ENCODE measurements at regions not wholly inside any gene's neighbourhood (a gene's known extent, or its start where the extent isn't known, plus 50 kb on each side); places are given as distances from the start of the nearest gene placed in this dataset.

- Mint-ChIP-seq H3K9me3 (ENCODE audit: insufficient read depth) (no peaks in the 10 kb centered on the region), H3K4me3 (no peak overlapping the region), H3K27ac (no peak overlapping the region), H3K27me3 (peaks cover 4% of the 10 kb centered on the region), H3K4me1 (peaks cover 4% of the 10 kb centered on the region)
- WGBS (ENCODE audit: insufficient coverage), result no CpG with 5 or more reads among the region's 4 CpGs
- Histone ChIP-seq H3K4me2 (replicated peaks; ENCODE audit: low read depth, low read length, poor library complexity, severe bottlenecking) (no peak overlapping the region), H3K27ac (ENCODE audit: low read length in 2 of 2) (no peak overlapping the region), H2AFZ (ENCODE audit: insufficient read depth, low read depth, low read length, poor library complexity, severe bottlenecking) (no peak overlapping the region), H3K9ac (ENCODE audit: low read length) (no peak overlapping the region), H4K20me1 (ENCODE audit: control insufficient read depth, insufficient read depth, low read length, poor library complexity, severe bottlenecking) (no peaks in the 10 kb centered on the region), H3K27me3 (replicated peaks in 1 of 4; ENCODE audit: control extremely low read depth in 1 of 4, control insufficient read depth in 3 of 4, insufficient read depth in 4 of 4, low read length in 3 of 4) (no peaks in the 10 kb centered on the region), H3K4me1 (ENCODE audit: control insufficient read depth in 2 of 2, insufficient read depth in 2 of 2, low read length in 2 of 2) (peaks cover 3% of the 10 kb centered on the region in 2 donors), H3K36me3 (replicated peaks in 1 of 2; ENCODE audit: control extremely low read depth in 1 of 2, control insufficient read depth in 1 of 2, extremely low read depth in 1 of 2, insufficient read depth in 2 of 2, low read length in 1 of 2) (no peaks in the 10 kb centered on the region), H3K9me3 (ENCODE audit: control extremely low read depth in 1 of 3, control insufficient read depth in 2 of 3, insufficient read depth in 1 of 3, low read length in 2 of 3) (no peaks in the 10 kb centered on the region), H3K4me3 (ENCODE audit: control extremely low read depth in 1 of 5, extremely low read depth in 1 of 5, insufficient read depth in 1 of 5, low read depth in 2 of 5, low read length in 4 of 5) (no peak overlapping the region), H3K79me2 (ENCODE audit: control insufficient read depth, insufficient read depth, low read length) (no peaks in the 10 kb centered on the region)
- TF ChIP-seq CTCF (IDR thresholded peaks at IDR 0.05) (no peak), EZH2 (IDR thresholded peaks at IDR 0.05; ENCODE audit: borderline replicate concordance, insufficient read depth, low read depth, low read length, poor library complexity, severe bottlenecking) (no peak)
- DNase-seq (no peak), ATAC-seq (ENCODE audit: low read depth) (no peak)
- CTCF ChIA-PET, result interaction anchor here (0.8 kb wide), 1 partner anchor 14 kb away, joined by 3 read pairs; no protein-coding TSS in a partner anchor
- intact Hi-C loops (cut with micrococcal nuclease), result no loop called here
- POLR2A ChIA-PET, result no interaction called here
Observed at GRCh38 chr7:106806556-106806955, 58.5 kb upstream of the PIK3CG start.

GRCh38 chr7:106807474-106807873 lies 57.6 kb upstream of the PIK3CG start:
- no peak overlapping the region for H3K4me3 Mint-ChIP-seq
- H3K4me1 Mint-ChIP-seq, result peaks cover 12% of the 10 kb centered on the region
- Histone ChIP-seq H3K4me2 (replicated peaks; ENCODE audit: low read depth, low read length, poor library complexity, severe bottlenecking) (no peak overlapping the region), H3K4me1 (ENCODE audit: control insufficient read depth in 2 of 2, insufficient read depth in 2 of 2, low read length in 2 of 2) (peaks cover 12% of the 10 kb centered on the region in 2 donors), H3K9me3 (ENCODE audit: control extremely low read depth in 1 of 3, control insufficient read depth in 2 of 3, insufficient read depth in 1 of 3, low read length in 2 of 3) (no peaks in the 10 kb centered on the region), H3K27ac (ENCODE audit: low read length in 2 of 2) (no peak overlapping the region), H3K27me3 (replicated peaks in 1 of 4; ENCODE audit: control extremely low read depth in 1 of 4, control insufficient read depth in 3 of 4, insufficient read depth in 4 of 4, low read length in 3 of 4) (no peaks in the 10 kb centered on the region), H3K9ac (ENCODE audit: low read length) (no peak overlapping the region), H3K36me3 (replicated peaks in 1 of 2; ENCODE audit: control extremely low read depth in 1 of 2, control insufficient read depth in 1 of 2, extremely low read depth in 1 of 2, insufficient read depth in 2 of 2, low read length in 1 of 2) (no peaks in the 10 kb centered on the region), H2AFZ (ENCODE audit: insufficient read depth, low read depth, low read length, poor library complexity, severe bottlenecking) (no peak overlapping the region), H4K20me1 (ENCODE audit: control insufficient read depth, insufficient read depth, low read length, poor library complexity, severe bottlenecking) (no peaks in the 10 kb centered on the region), H3K4me3 (ENCODE audit: control extremely low read depth in 1 of 5, extremely low read depth in 1 of 5, insufficient read depth in 1 of 5, low read depth in 2 of 5, low read length in 4 of 5) (no peak overlapping the region), H3K79me2 (ENCODE audit: control insufficient read depth, insufficient read depth, low read length) (no peaks in the 10 kb centered on the region)
- ATAC-seq (ENCODE audit: low read depth), result no peak
- CTCF ChIA-PET, result no interaction called here
- intact Hi-C loops (cut with micrococcal nuclease), result no loop called here
- no peak for TF ChIP-seq EZH2 (IDR thresholded peaks at IDR 0.05; ENCODE audit: borderline replicate concordance, insufficient read depth, low read depth, low read length, poor library complexity, severe bottlenecking)
- no peak for TF ChIP-seq CTCF (IDR thresholded peaks at IDR 0.05)
- no peaks in the 10 kb centered on the region for H3K9me3 Mint-ChIP-seq (ENCODE audit: insufficient read depth)
- H3K27ac Mint-ChIP-seq, result no peak overlapping the region
- peaks cover 4% of the 10 kb centered on the region for H3K27me3 Mint-ChIP-seq
- POLR2A ChIA-PET, result no interaction called here
- WGBS (ENCODE audit: insufficient coverage), result 100% methylated on average over 2 of the region's 4 CpGs
- no peak for DNase-seq
